Stimulated activated CD4-positive, alpha-beta T cell treated with anti-CD3 and anti-CD28 coated beads, Interleukin-15, amount 100 ng/mL, for 24 hours (primary cell): ENCODE measurements at regions not wholly inside any gene's neighbourhood (a gene's known extent, or its start where the extent isn't known, plus 50 kb on each side); places are given as distances from the start of the nearest gene placed in this dataset.

ENCODE experiments used
- DNase-seq: peaks from one replicate; pipeline ENCODE4 v3.0.0-alpha.2; 2020

GRCh38 chr12:61687407-61687806 is 572.8 kb upstream of the USP15 start:
- DNase-seq, result no peak

GRCh38 chr12:61694214-61694613 is 566.0 kb upstream of the USP15 start:
- DNase-seq, result no peak

- no peak for DNase-seq
These were observed 558.7 kb upstream of the USP15 start for GRCh38 chr12:61701471-61701870.

- DNase-seq, result no peak
These were observed 553.4 kb upstream of the USP15 start for GRCh38 chr12:61706783-61707182.

- DNase-seq, result no peak
These were observed 547.1 kb upstream of the USP15 start for GRCh38 chr12:61713121-61713520.

GRCh38 chr12:61717986-61718385 is 542.2 kb upstream of the USP15 start:
- DNase-seq, result no peak

- DNase-seq, result no peak
These were observed 520.3 kb upstream of the USP15 start for GRCh38 chr12:61739925-61740324.

- no peak for DNase-seq
These were observed 509.6 kb upstream of the USP15 start for GRCh38 chr12:61750604-61751003.

- DNase-seq, result no peak
These were observed 506.0 kb upstream of the USP15 start for GRCh38 chr12:61754214-61754613.

GRCh38 chr12:61757831-61758505 is 502.2 kb upstream of the USP15 start:
- DNase-seq, result no peak

- DNase-seq, result no peak
These were observed 501.5 kb upstream of the USP15 start for GRCh38 chr12:61758661-61759060.

- DNase-seq, result no peak
These were observed 494.3 kb upstream of the USP15 start for GRCh38 chr12:61765926-61766325.

GRCh38 chr12:61780435-61780834 is 479.8 kb upstream of the USP15 start:
- DNase-seq, result no peak

GRCh38 chr12:61781021-61781581 is 479.1 kb upstream of the USP15 start:
- DNase-seq, result no peak

GRCh38 chr12:61796846-61797245 is 463.4 kb upstream of the USP15 start:
- no peak for DNase-seq

GRCh38 chr12:61797266-61797665 is 462.9 kb upstream of the USP15 start:
- no peak for DNase-seq

GRCh38 chr12:61798778-61799177 is 461.4 kb upstream of the USP15 start:
- DNase-seq, result no peak

- no peak for DNase-seq
These were observed 455.9 kb upstream of the USP15 start for GRCh38 chr12:61804301-61804700.

- no peak for DNase-seq
These were observed 451.3 kb upstream of the USP15 start for GRCh38 chr12:61808856-61809255.

GRCh38 chr12:61810486-61810885 is 449.7 kb upstream of the USP15 start:
- DNase-seq, result no peak

GRCh38 chr12:61821381-61821780 is 438.8 kb upstream of the USP15 start:
- no peak for DNase-seq

GRCh38 chr12:61823102-61823501 is 437.1 kb upstream of the USP15 start:
- DNase-seq, result no peak

- DNase-seq, result no peak
These were observed 413.4 kb upstream of the USP15 start for GRCh38 chr12:61846765-61847164.

- DNase-seq, result no peak
These were observed 411.3 kb upstream of the USP15 start for GRCh38 chr12:61848893-61849292.

GRCh38 chr12:61853945-61854344 is 406.3 kb upstream of the USP15 start:
- DNase-seq, result no peak
